Panc1 (cell line): ENCODE measurements at regions not wholly inside any gene's neighbourhood (a gene's known extent, or its start where the extent isn't known, plus 50 kb on each side); places are given as distances from the start of the nearest gene placed in this dataset.

Experiments used
- ATAC-seq: fragments of 200-7000 bp; cut with Tn5 transposase; 2 replicates; pipeline ENCODE4 v1.9.1; 2020; ENCODE audit warnings: mild to moderate bottlenecking, moderate library complexity
- BruUV-seq: library from RNA; stranded (reverse); fragments of 400-500 nt; replicated peaks from 2 replicates; lab custom pipeline; 2021; lab: Mats Ljungman, UMichigan
- CTCF ChIA-PET: fragments of 300-600 bp; sonication (Branson Sonifier 250); formaldehyde crosslinking; loops from one replicate; lab custom pipeline; 2022; ENCODE audit warnings: antibody characterized with exemption; lab: Charles Lee
- POLR2A ChIA-PET: fragments of 300-600 bp; sonication (Branson Sonifier 250); formaldehyde crosslinking; loops from one replicate; lab custom pipeline; 2022; ENCODE audit warnings: antibody characterized with exemption; lab: Charles Lee
- DNase-seq: peaks from one replicate; pipeline ENCODE4 v3.0.0-alpha.2; 2010; ENCODE audit warnings: low read depth, low spot score
- H3K27ac ChIP-seq: 2 replicates; pipeline ENCODE4 v1.5.1; 2011; ENCODE audit warnings: mild to moderate bottlenecking, low read length, inconsistent platforms
- H3K27me3 ChIP-seq: fragments of 200-500 bp; sonication (Bioruptor generic); 2 replicates; pipeline ENCODE4 v1.6.0; 2014; ENCODE audit warnings: low read length, inconsistent platforms; ENCODE audit not compliant: control insufficient read depth, insufficient read depth
- H3K36me3 ChIP-seq: fragments of 200-500 bp; sonication (Bioruptor generic); 2 replicates; pipeline ENCODE4 v1.5.1; 2014; ENCODE audit warnings: inconsistent platforms, mild to moderate bottlenecking, low read length, moderate library complexity; ENCODE audit not compliant: control insufficient read depth, insufficient read depth
- H3K4me1 ChIP-seq: 2 replicates; pipeline ENCODE4 v1.5.1; 2011; ENCODE audit warnings: inconsistent platforms, mild to moderate bottlenecking, low read length, moderate library complexity; ENCODE audit not compliant: control insufficient read depth, insufficient read depth
- H3K4me3 ChIP-seq, 2 experiments: 2 replicates each; pipeline ENCODE4 v1.5.1; 2011 to 2012; ENCODE audit warnings: low read depth in 2 of 2, low read length in 2 of 2, mild to moderate bottlenecking in 2 of 2, inconsistent platforms in 1 of 2, moderate library complexity in 1 of 2
- H3K9me3 ChIP-seq: fragments of 200-500 bp; sonication (Bioruptor generic); 2 replicates; pipeline ENCODE4 v1.5.1; 2014; ENCODE audit warnings: low read depth, mild to moderate bottlenecking, inconsistent platforms, low read length, moderate library complexity; ENCODE audit not compliant: control insufficient read depth, insufficient read depth
- POLR2AphosphoS5 ChIP-seq: IDR thresholded peaks from 2 replicates; pipeline ENCODE4 v1.6.1; 2012; ENCODE audit warnings: mild to moderate bottlenecking, low read depth, low read length, moderate library complexity
- SIN3A ChIP-seq: IDR thresholded peaks from 2 replicates; pipeline ENCODE4 v1.6.1; 2012; ENCODE audit warnings: low read depth, mild to moderate bottlenecking, low read length, moderate library complexity, borderline replicate concordance; ENCODE audit not compliant: insufficient read depth
- TCF7L2 ChIP-seq: IDR thresholded peaks from 2 replicates; pipeline ENCODE4 v1.6.1; 2011; ENCODE audit warnings: mild to moderate bottlenecking, low read depth, low read length, inconsistent platforms
- in situ Hi-C: cut with HindIII; loops from 2 replicates; pipeline ENCODE4 v1.10.0; 2016; ENCODE audit warnings: low sequenced_read_pairs, low pct_unique_long_range_greater_than_20kb
- intact Hi-C: fragments of 100-400 bp; cut with micrococcal nuclease; formaldehyde crosslinking; loops from one replicate; pipeline ENCODE4 v1.10.0; 2022; ENCODE audit not compliant: unreplicated experiment
- TF ChIP-seq, protein P1 (sequence below): fragments of 450-650 bp; IDR thresholded peaks from 2 replicates; pipeline ENCODE4 v1.5.1; 2017; ENCODE audit warnings: mild to moderate bottlenecking
- TF ChIP-seq, protein P2 (sequence below), 2 experiments: IDR thresholded peaks; 2 replicates each; pipeline ENCODE4 v1.6.1; 2011 to 2012; ENCODE audit warnings: low read depth in 2 of 2, control low read depth in 1 of 2, low read length in 1 of 2, mild to moderate bottlenecking in 1 of 2, moderate library complexity in 1 of 2; ENCODE audit not compliant: insufficient read depth in 1 of 2

DNA sequence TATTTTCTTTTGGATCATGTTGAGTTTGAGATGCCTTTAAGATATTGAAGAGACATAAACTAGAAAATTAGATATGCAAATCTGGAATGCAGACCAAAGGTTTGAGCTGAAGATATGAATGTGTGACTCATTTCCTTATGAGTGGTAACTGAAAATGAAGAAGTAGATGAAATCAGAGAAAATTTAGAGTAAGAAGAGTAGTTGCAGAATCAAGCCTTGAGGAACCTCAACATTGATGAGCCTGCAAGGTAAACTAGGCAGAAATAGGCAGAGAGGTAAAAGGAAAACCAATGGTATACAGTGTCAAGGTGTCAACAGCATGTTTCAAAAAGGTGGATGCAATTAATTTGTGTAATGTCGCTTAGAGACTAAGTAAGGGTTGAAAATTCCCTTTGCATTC lies 142.8 kb downstream of the MOSPD2 start:
- ChIA-PET POLR2A (no interaction called here), CTCF (no interaction called here)
- Histone ChIP-seq H3K4me1 (no peaks in the 10 kb centered on the region), H3K4me3 (no peak overlapping the region), H3K27ac (no peak overlapping the region), H3K27me3 (no peaks in the 10 kb centered on the region), H3K36me3 (no peaks in the 10 kb centered on the region), H3K9me3 (no peaks in the 10 kb centered on the region)
- no TSS peak for BruUV-seq
- no peak for DNase-seq
- ATAC-seq: no peak
- in situ Hi-C loops: no loop called here
- TF ChIP-seq, protein P1, sequence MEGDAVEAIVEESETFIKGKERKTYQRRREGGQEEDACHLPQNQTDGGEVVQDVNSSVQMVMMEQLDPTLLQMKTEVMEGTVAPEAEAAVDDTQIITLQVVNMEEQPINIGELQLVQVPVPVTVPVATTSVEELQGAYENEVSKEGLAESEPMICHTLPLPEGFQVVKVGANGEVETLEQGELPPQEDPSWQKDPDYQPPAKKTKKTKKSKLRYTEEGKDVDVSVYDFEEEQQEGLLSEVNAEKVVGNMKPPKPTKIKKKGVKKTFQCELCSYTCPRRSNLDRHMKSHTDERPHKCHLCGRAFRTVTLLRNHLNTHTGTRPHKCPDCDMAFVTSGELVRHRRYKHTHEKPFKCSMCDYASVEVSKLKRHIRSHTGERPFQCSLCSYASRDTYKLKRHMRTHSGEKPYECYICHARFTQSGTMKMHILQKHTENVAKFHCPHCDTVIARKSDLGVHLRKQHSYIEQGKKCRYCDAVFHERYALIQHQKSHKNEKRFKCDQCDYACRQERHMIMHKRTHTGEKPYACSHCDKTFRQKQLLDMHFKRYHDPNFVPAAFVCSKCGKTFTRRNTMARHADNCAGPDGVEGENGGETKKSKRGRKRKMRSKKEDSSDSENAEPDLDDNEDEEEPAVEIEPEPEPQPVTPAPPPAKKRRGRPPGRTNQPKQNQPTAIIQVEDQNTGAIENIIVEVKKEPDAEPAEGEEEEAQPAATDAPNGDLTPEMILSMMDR: no peak
- TF ChIP-seq SIN3A: no peak
- no peak for TF ChIP-seq TCF7L2
- no peak for TF ChIP-seq POLR2AphosphoS5
- TF ChIP-seq, protein P2, sequence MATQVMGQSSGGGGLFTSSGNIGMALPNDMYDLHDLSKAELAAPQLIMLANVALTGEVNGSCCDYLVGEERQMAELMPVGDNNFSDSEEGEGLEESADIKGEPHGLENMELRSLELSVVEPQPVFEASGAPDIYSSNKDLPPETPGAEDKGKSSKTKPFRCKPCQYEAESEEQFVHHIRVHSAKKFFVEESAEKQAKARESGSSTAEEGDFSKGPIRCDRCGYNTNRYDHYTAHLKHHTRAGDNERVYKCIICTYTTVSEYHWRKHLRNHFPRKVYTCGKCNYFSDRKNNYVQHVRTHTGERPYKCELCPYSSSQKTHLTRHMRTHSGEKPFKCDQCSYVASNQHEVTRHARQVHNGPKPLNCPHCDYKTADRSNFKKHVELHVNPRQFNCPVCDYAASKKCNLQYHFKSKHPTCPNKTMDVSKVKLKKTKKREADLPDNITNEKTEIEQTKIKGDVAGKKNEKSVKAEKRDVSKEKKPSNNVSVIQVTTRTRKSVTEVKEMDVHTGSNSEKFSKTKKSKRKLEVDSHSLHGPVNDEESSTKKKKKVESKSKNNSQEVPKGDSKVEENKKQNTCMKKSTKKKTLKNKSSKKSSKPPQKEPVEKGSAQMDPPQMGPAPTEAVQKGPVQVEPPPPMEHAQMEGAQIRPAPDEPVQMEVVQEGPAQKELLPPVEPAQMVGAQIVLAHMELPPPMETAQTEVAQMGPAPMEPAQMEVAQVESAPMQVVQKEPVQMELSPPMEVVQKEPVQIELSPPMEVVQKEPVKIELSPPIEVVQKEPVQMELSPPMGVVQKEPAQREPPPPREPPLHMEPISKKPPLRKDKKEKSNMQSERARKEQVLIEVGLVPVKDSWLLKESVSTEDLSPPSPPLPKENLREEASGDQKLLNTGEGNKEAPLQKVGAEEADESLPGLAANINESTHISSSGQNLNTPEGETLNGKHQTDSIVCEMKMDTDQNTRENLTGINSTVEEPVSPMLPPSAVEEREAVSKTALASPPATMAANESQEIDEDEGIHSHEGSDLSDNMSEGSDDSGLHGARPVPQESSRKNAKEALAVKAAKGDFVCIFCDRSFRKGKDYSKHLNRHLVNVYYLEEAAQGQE (IDR thresholded peaks at IDR 0.05; ENCODE audit: insufficient read depth in 1 of 2, low read depth in 2 of 2, low read length in 1 of 2): no peak
- intact Hi-C loops: no loop called here

DNA sequence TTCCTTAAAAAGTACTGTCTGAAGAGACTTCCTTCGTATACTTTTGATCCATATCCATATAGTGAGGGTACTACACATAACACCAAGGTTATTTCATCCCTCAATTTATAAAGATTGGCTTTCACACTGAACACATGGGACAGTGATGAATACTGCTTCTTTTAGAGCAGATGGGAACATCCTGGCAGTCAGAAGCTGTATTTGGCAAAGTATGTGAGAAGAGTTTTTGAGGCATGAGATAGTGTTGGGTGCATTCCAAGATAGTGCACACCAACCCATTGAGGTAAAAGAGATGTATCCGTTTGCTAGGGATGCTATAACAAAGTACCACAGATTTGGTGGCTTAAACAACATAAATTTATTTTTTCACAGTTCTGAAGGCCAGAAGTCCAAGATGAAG lies 141.1 kb downstream of the MOSPD2 start:
- DNase-seq (no peak), ATAC-seq (no peak)
- Histone ChIP-seq H3K9me3 (no peaks in the 10 kb centered on the region), H3K36me3 (no peaks in the 10 kb centered on the region), H3K4me1 (no peaks in the 10 kb centered on the region), H3K4me3 (no peak overlapping the region), H3K27me3 (no peaks in the 10 kb centered on the region), H3K27ac (no peak overlapping the region)
- CTCF ChIA-PET: no interaction called here
- TF ChIP-seq TCF7L2 (no peak), SIN3A (no peak), POLR2AphosphoS5 (no peak)
- TF ChIP-seq, protein P1: no peak
- TF ChIP-seq, protein P2 (IDR thresholded peaks at IDR 0.05; ENCODE audit: insufficient read depth in 1 of 2, low read depth in 2 of 2, low read length in 1 of 2): no peak
- POLR2A ChIA-PET: no interaction called here
- in situ Hi-C loops (no loop called here), intact Hi-C loops (no loop called here)
- no TSS peak for BruUV-seq
